K562 (cell line): ENCODE measurements at regions not wholly inside any gene's neighbourhood (a gene's known extent, or its start where the extent isn't known, plus 50 kb on each side); places are given as distances from the start of the nearest gene placed in this dataset.

Source experiments
- ATAC-seq: fragments of 200-7000 bp; cut with Tn5 transposase; 3 replicates; pipeline ENCODE4 v1.9.1; 2020; ENCODE audit warnings: moderate library complexity
- BruUV-seq: library from RNA; stranded (reverse); fragments of 400-500 nt; replicated peaks from 2 replicates; lab custom pipeline; 2021; lab: Mats Ljungman, UMichigan
- CTCF ChIA-PET: fragments of 300-600 bp; formaldehyde crosslinking; extraction: SDS; loops from one replicate; lab custom pipeline; 2021; ENCODE audit warnings: low intra/inter-chr PET ratio; lab: Yijun Ruan, JAX
- POLR2A ChIA-PET: fragments of 300-600, 350-650 bp; sonication (Branson Sonifier 250); formaldehyde crosslinking; extraction: SDS; loops from one replicate; lab custom pipeline; 2021; ENCODE audit warnings: antibody characterized with exemption, inconsistent platforms; lab: Yijun Ruan, JAX
- DNase-seq, 4 experiments: peaks; one replicate each; pipeline versions ENCODE4 v3.0.0 to v3.0.0-alpha.2; 2011 to 2018; ENCODE audit warnings: low spot score in 3 of 4, mixed read lengths in 3 of 4; ENCODE audit errors: extremely low read depth in 1 of 4
- FAIRE-seq: peaks from 2 replicates; lab custom pipeline; 2011; peaks lifted over from hg19 to GRCh38; lab: Jason Lieb, UNC
- H2AFZ ChIP-seq: 2 replicates; pipeline ENCODE4 v1.6.0; 2011; ENCODE audit warnings: low read depth, low read length, control low read depth, inconsistent platforms
- H3K27ac ChIP-seq: fragments of 200-600 bp; 3 replicates; pipeline ENCODE4 v1.8.0; 2011; ENCODE audit warnings: low read depth, mild to moderate bottlenecking, control low read depth, inconsistent platforms, low read length, moderate library complexity, mixed read lengths; ENCODE audit errors: extremely low read depth
- H3K27me3 ChIP-seq, 2 experiments: fragments of 300-600 bp in 1 of 2; 2 replicates in 1 of 2; 3 replicates in 1 of 2; pipeline versions ENCODE4 v1.6.0 to v1.8.0; 2011; ENCODE audit warnings: inconsistent platforms in 2 of 2, low read length in 2 of 2, mild to moderate bottlenecking in 1 of 2, mixed read lengths in 1 of 2, moderate library complexity in 1 of 2; ENCODE audit not compliant: control insufficient read depth in 2 of 2, insufficient read depth in 2 of 2
- H3K36me3 ChIP-seq: fragments of 300-600 bp; 3 replicates; pipeline ENCODE4 v1.8.0; 2011; ENCODE audit warnings: mild to moderate bottlenecking, low read length, inconsistent platforms; ENCODE audit not compliant: control insufficient read depth, insufficient read depth
- H3K4me1 ChIP-seq, 2 experiments: fragments of 200-600 bp in 1 of 2; replicated peaks in 1 of 2; 2 replicates in 1 of 2; 3 replicates in 1 of 2; pipeline versions ENCODE4 v1.5.1 to v1.8.0; 2011; ENCODE audit warnings: inconsistent platforms in 2 of 2, low read length in 2 of 2, mild to moderate bottlenecking in 1 of 2, mixed read lengths in 1 of 2, moderate library complexity in 1 of 2; ENCODE audit not compliant: control insufficient read depth in 2 of 2, insufficient read depth in 2 of 2
- H3K4me2 ChIP-seq: 2 replicates; pipeline ENCODE4 v1.6.1; 2011; ENCODE audit warnings: low read length, control low read depth, inconsistent platforms, mixed read lengths; ENCODE audit not compliant: insufficient read depth
- H3K4me3 ChIP-seq: fragments of 200-600 bp; sonication (generic), shearing (Covaris generic); 2 replicates; pipeline ENCODE4 v1.5.1; 2016; ENCODE audit warnings: control low read depth, inconsistent platforms
- H3K79me2 ChIP-seq: fragments of 200-600 bp; 3 replicates; pipeline ENCODE4 v1.8.0; 2011; ENCODE audit warnings: low read length, inconsistent platforms; ENCODE audit not compliant: control insufficient read depth, insufficient read depth
- H3K9ac ChIP-seq, 2 experiments: 2 replicates each; pipeline versions ENCODE4 v1.6.0 to v1.6.1; 2011; ENCODE audit warnings: low read depth in 2 of 2, low read length in 2 of 2, control low read depth in 1 of 2, inconsistent platforms in 1 of 2, mild to moderate bottlenecking in 1 of 2, mixed read lengths in 1 of 2; ENCODE audit not compliant: insufficient read depth in 1 of 2
- H3K9me1 ChIP-seq: one replicate; pipeline ENCODE4 v1.6.0; 2011; ENCODE audit warnings: inconsistent platforms, mild to moderate bottlenecking, low read length, moderate library complexity; ENCODE audit not compliant: control insufficient read depth, insufficient read depth
- H3K9me3 ChIP-seq: replicated peaks from 2 replicates; pipeline ENCODE4 v1.5.1; 2011; ENCODE audit warnings: low read depth, low read length, inconsistent platforms; ENCODE audit not compliant: control insufficient read depth, insufficient read depth
- H4K20me1 ChIP-seq: replicated peaks from 2 replicates; pipeline ENCODE4 v1.6.1; 2011; ENCODE audit warnings: low read length, inconsistent platforms, mixed read lengths; ENCODE audit not compliant: control insufficient read depth, insufficient read depth
- CREB1 ChIP-seq, 2 experiments: sonication (generic) in 1 of 2; formaldehyde crosslinking in 1 of 2; IDR thresholded peaks; 2 replicates each; pipeline versions ENCODE4 v1.6.1 to v1.8.0; 2012 to 2022; ENCODE audit warnings: inconsistent platforms in 1 of 2, mild to moderate bottlenecking in 1 of 2, missing genetic modification reagents in 1 of 2, moderate library complexity in 1 of 2
- DPF2 ChIP-seq: fragments of 450-650 bp; IDR thresholded peaks from 2 replicates; pipeline ENCODE4 v1.6.1; 2016
- FOXJ2 ChIP-seq: fragments of 200-800 bp; sonication (Bioruptor generic); IDR thresholded peaks from 2 replicates; pipeline ENCODE4 v1.6.1; 2016; ENCODE audit warnings: missing genetic modification characterization, missing compliant biosample characterization
- HIVEP1 ChIP-seq: fragments of 250-450 bp; sonication (Bioruptor Pico); IDR thresholded peaks from 2 replicates; pipeline ENCODE4 v1.4.0; 2020; ENCODE audit warnings: mild to moderate bottlenecking
- IFI16 ChIP-seq: fragments of 250-450 bp; sonication (Bioruptor Pico); IDR thresholded peaks from 2 replicates; pipeline ENCODE4 v2.1.2; 2022; ENCODE audit warnings: mild to moderate bottlenecking, inconsistent platforms
- KLF10 ChIP-seq: fragments of 250-450 bp; sonication (Bioruptor Pico); IDR thresholded peaks from 2 replicates; pipeline ENCODE4 v1.6.1; 2021; ENCODE audit warnings: matching md5 sums
- NFRKB ChIP-seq: fragments of 450-650 bp; IDR thresholded peaks from 2 replicates; pipeline ENCODE4 v1.6.1; 2016; ENCODE audit warnings: low read depth
- NUFIP1 ChIP-seq: fragments of 450-650 bp; IDR thresholded peaks from 2 replicates; pipeline ENCODE4 v1.6.1; 2018; ENCODE audit not compliant: partially characterized antibody
- SRSF1 ChIP-seq: fragments of 200-400 bp; formaldehyde crosslinking; IDR thresholded peaks from 2 replicates; pipeline ENCODE4 v1.6.1; 2017; ENCODE audit warnings: mild to moderate bottlenecking, low read depth, low read length, moderate library complexity
- TAF7 ChIP-seq: fragments of 450-650 bp; IDR thresholded peaks from 2 replicates; pipeline ENCODE4 v1.6.1; 2016; ENCODE audit warnings: missing genetic modification characterization, missing compliant biosample characterization
- TEAD4 ChIP-seq, 2 experiments: sonication (generic) in 1 of 2; formaldehyde crosslinking in 1 of 2; IDR thresholded peaks; 2 replicates each; pipeline versions ENCODE4 v1.6.1 to v1.8.0; 2012 to 2022; ENCODE audit warnings: borderline replicate concordance in 1 of 2, inconsistent platforms in 1 of 2, low read length in 1 of 2, mild to moderate bottlenecking in 1 of 2, missing genetic modification reagents in 1 of 2
- XRCC5 ChIP-seq: fragments of 200-400 bp; formaldehyde crosslinking; IDR thresholded peaks from 2 replicates; pipeline ENCODE4 v1.6.1; 2017; ENCODE audit warnings: low read depth, mild to moderate bottlenecking, low read length
- ZC3H11A ChIP-seq: IDR thresholded peaks from 2 replicates; pipeline ENCODE4 v1.6.1; 2012; ENCODE audit warnings: low read depth, low read length, improper control_type of control experiment
- WGBS: fragments of 100-300 bp; shearing (Covaris generic); methylation state at CpG from one replicate; pipeline ENCODE4 v1.1.6; 2016; ENCODE audit warnings: low coverage, mixed read lengths; ENCODE audit not compliant: insufficient coverage; ENCODE audit errors: missing lambda C conversion rate; 5-methylcytosine and 5-hydroxymethylcytosine counted together
- in situ Hi-C: fragments of 300-500 bp; cut with MboI; formaldehyde crosslinking; loops from 4 replicates; pipeline ENCODE4 v1.15.0; 2018; ENCODE audit warnings: inconsistent platforms, mixed read lengths
- intact Hi-C: fragments of 100-400 bp; cut with micrococcal nuclease; formaldehyde crosslinking; loops from 2 replicates; pipeline ENCODE4 v1.14.2; 2022
- TF ChIP-seq, protein P1 (sequence below): fragments of 250-450 bp; sonication (Bioruptor Pico); IDR thresholded peaks from 2 replicates; pipeline ENCODE4 v1.8.0; 2022; ENCODE audit warnings: moderate library complexity, mild to moderate bottlenecking, inconsistent platforms

DNA sequence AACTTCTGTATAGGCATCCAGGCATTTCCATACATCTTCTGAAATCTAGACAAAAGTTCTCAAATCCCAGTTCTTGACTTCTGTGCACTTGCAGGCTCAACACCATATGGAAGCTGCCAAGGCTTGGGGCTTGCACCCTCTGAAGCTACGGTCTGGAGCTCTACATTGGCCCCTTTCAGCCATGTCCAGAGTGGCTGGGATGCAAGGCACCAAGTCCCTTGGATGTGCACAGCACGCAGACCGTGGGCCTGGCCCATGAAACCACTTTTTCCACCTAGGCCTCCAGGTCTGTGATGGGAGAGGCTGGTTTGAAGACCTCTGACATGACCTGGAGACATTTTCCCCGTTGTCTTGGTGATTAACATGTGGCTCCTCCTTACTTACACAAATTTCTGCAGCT, 1645.1 kb downstream of the REEP3 start:
- WGBS = 2% methylated on average over 4 of the region's 4 CpGs
- H3K4me3 ChIP-seq = no peak overlapping the region
- no peak overlapping the region for H2AFZ ChIP-seq
- ChIA-PET POLR2A (no interaction called here), CTCF (interaction anchor here (0.6 kb wide), 1 partner anchor 10 kb away, joined by 4 read pairs; no protein-coding TSS in a partner anchor)
- ATAC-seq (no peak), DNase-seq (no peak), FAIRE-seq (no peak)
- no peaks in the 10 kb centered on the region for H3K79me2 ChIP-seq
- H3K4me2 ChIP-seq = no peak overlapping the region
- no peaks in the 10 kb centered on the region for H3K9me1 ChIP-seq
- intact Hi-C loops (no loop called here), in situ Hi-C loops (no loop called here)
- H3K36me3 ChIP-seq = no peaks in the 10 kb centered on the region
- no peaks in the 10 kb centered on the region for H3K27me3 ChIP-seq
- H3K9ac ChIP-seq = no peak overlapping the region
- no peaks in the 10 kb centered on the region; the same call in 1 of the 2 replicates for H3K9me3 ChIP-seq
- H3K4me1 ChIP-seq = no peaks in the 10 kb centered on the region
- H4K20me1 ChIP-seq = no peaks in the 10 kb centered on the region
- TF ChIP-seq XRCC5 = no peak
- TF ChIP-seq NUFIP1 = no peak
- no peak for TF ChIP-seq DPF2
- no peak for TF ChIP-seq SRSF1
- no peak for TF ChIP-seq TAF7 (tag)
- H3K27ac ChIP-seq = no peak overlapping the region
- no TSS peak for BruUV-seq

DNA sequence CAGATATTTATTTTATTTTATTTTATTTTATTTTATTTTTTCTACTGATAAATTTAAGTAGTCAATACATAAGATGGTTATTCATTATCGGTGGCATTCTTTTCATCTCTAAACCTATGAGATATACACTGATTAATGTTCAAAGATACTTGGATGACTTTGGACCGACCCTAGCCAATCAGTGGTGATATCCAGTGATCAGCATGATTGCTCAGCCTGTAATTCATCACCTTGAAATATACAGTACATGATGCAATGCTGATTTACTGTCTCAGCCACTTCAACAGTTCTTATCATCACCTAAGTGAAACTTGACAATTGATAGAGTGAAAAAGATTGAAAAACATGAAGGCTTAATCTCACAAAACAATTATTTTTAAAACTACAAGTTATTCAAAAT, 1651.0 kb downstream of the REEP3 start:
- CTCF ChIA-PET = no interaction called here
- WGBS = 0% methylated on average over 2 of the region's 2 CpGs
- H3K27me3 ChIP-seq = no peaks in the 10 kb centered on the region
- no peak for DNase-seq
- no peak overlapping the region for H3K27ac ChIP-seq
- H3K36me3 ChIP-seq = no peaks in the 10 kb centered on the region
- no peak for FAIRE-seq
- H3K9ac ChIP-seq = no peak overlapping the region
- no peaks in the 10 kb centered on the region for H4K20me1 ChIP-seq
- intact Hi-C loops (no loop called here), in situ Hi-C loops (no loop called here)
- no peak for ATAC-seq
- POLR2A ChIA-PET = no interaction called here
- no peak overlapping the region for H2AFZ ChIP-seq
- no peaks in the 10 kb centered on the region for H3K9me1 ChIP-seq
- H3K4me3 ChIP-seq = no peak overlapping the region
- TF ChIP-seq, protein P1, sequence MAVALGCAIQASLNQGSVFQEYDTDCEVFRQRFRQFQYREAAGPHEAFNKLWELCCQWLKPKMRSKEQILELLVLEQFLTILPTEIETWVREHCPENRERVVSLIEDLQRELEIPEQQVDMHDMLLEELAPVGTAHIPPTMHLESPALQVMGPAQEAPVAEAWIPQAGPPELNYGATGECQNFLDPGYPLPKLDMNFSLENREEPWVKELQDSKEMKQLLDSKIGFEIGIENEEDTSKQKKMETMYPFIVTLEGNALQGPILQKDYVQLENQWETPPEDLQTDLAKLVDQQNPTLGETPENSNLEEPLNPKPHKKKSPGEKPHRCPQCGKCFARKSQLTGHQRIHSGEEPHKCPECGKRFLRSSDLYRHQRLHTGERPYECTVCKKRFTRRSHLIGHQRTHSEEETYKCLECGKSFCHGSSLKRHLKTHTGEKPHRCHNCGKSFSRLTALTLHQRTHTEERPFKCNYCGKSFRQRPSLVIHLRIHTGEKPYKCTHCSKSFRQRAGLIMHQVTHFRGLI (CRISPR knock-in tag) = no peak
- TF ChIP-seq NFRKB = no peak
- TF ChIP-seq CREB1 (IDR thresholded peaks at IDR 0.05) = no peak
- no peak for TF ChIP-seq CREB1 (CRISPR knock-in tag; IDR thresholded peaks at IDR 0.05)
- TF ChIP-seq IFI16 (CRISPR knock-in tag) = no peak
- TF ChIP-seq TEAD4 (IDR thresholded peaks at IDR 0.05; ENCODE audit: low read length) = no peak
- TF ChIP-seq TEAD4 (CRISPR knock-in tag; IDR thresholded peaks at IDR 0.05; ENCODE audit: borderline replicate concordance) = no peak
- no peak for TF ChIP-seq KLF10 (CRISPR knock-in tag)
- TF ChIP-seq FOXJ2 = no peak
- TF ChIP-seq ZC3H11A = no peak
- TF ChIP-seq HIVEP1 (CRISPR knock-in tag) = no peak
- no peaks in the 10 kb centered on the region for H3K4me1 ChIP-seq
- no peak overlapping the region for H3K4me2 ChIP-seq
- no peaks in the 10 kb centered on the region; the same call in 1 of the 2 replicates for H3K9me3 ChIP-seq
- no TSS peak for BruUV-seq
- no peaks in the 10 kb centered on the region for H3K79me2 ChIP-seq
